ENCODE measurements at regions not wholly inside any gene's neighbourhood (a gene's known extent, or its start where the extent isn't known, plus 50 kb on each side); places are given as distances from the start of the nearest gene placed in this dataset.
A peak's percentile ranks its signal among the peaks of the same experiment; 100 is the strongest.
"Not testable (repeated sequence)": the region's sequence is repeated elsewhere in the genome, so short reads cannot be mapped to it uniquely, and the experiment has no call there.

DNA sequence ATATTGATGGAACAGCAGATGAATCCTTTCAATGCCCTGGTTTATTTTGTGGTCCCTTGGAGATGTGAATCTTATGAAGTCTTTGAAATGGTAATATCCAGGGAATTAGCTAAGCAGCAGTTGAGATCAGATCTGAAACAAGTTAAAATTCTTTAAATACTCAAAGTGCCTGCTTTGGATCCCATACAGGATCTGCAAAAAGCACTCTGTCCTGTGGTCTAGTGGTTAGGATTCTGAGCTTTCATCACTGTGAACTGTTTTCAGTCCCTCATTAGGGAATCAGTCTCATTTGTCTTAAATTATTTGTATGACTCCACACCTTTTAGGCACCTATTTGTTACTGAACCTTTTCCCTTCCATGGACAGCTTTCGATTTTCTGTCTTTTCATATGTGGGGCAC, 215.2 kb upstream of the TGIF2LX start:
- not testable (repeated sequence) for H3K4me2 ChIP-seq (ENCODE audit: insufficient read depth, low read length); H3K27me3 ChIP-seq (ENCODE audit: insufficient read depth, low read length); H3K36me3 ChIP-seq (ENCODE audit: insufficient read depth, low read length); H3K79me2 ChIP-seq (ENCODE audit: insufficient read depth, low read length); H3K4me3 ChIP-seq (ENCODE audit: insufficient read depth, low read length); H4K20me1 ChIP-seq (ENCODE audit: insufficient read depth, low read length); H3K4me1 ChIP-seq (ENCODE audit: insufficient read depth, low read length); H3K9me3 ChIP-seq (ENCODE audit: low read depth, low read length); H2AFZ ChIP-seq (ENCODE audit: low read length); H3K27ac ChIP-seq (ENCODE audit: low read depth, low read length); DNase-seq (ENCODE audit: insufficient read length, low spot score, missing footprints)

DNA sequence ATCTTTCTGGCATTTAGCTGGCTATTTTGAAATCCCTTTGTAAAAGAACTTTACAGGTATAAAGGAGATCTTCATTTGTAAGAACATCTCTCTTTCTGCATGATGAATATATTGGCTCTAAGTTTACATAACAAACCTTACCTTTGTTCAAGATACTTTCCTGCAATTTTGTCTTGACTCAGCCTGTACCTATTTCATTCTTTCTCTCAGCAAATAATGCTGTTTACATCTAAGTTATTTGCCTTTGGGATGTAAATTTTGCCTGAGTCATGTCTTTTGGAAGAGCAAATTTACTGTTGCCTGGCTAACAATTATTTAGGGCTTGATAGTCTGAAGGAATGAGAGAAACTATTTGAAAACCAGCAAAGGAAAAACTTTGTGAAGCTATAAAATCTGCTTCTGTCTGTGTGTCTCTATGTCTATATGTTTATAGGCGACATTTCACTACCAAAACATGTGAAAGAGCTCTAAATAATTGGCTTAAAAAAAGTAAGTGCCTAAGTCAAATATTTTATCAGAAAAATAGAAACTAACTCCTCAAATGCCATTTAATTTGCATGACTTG, 214.3 kb upstream of the TGIF2LX start:
- not testable (repeated sequence) for H3K27ac ChIP-seq (ENCODE audit: low read depth, low read length); H3K36me3 ChIP-seq (ENCODE audit: insufficient read depth, low read length); H3K79me2 ChIP-seq (ENCODE audit: insufficient read depth, low read length); H3K4me1 ChIP-seq (ENCODE audit: insufficient read depth, low read length); H3K27me3 ChIP-seq (ENCODE audit: insufficient read depth, low read length); H2AFZ ChIP-seq (ENCODE audit: low read length); DNase-seq (ENCODE audit: insufficient read length, low spot score, missing footprints); H4K20me1 ChIP-seq (ENCODE audit: insufficient read depth, low read length); H3K4me2 ChIP-seq (ENCODE audit: insufficient read depth, low read length); H3K9me3 ChIP-seq (ENCODE audit: low read depth, low read length); H3K4me3 ChIP-seq (ENCODE audit: insufficient read depth, low read length)

DNA sequence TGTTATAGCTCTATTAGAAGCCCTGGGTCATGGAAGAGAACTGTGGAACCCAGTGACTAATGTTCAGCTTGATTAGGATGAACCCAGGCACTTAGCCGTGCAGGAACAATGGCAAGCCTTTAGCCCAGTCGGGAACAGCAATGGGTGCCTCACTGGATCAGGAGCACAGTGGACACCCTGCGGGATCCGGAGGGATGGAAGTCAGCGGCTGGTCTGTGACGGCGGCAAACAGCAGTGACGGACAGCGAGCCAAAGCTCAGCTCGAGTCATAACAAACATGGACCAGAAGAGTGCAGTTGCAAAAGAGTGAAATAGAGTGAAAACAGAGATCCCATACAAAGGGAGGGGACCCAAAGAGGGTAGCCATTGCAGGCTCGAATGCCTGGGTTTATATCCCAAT, 187.3 kb upstream of the TGIF2LX start:
- not testable (repeated sequence) for H3K4me3 ChIP-seq (ENCODE audit: insufficient read depth, low read length); H4K20me1 ChIP-seq (ENCODE audit: insufficient read depth, low read length); H3K4me1 ChIP-seq (ENCODE audit: insufficient read depth, low read length); H3K79me2 ChIP-seq (ENCODE audit: insufficient read depth, low read length); H3K27ac ChIP-seq (ENCODE audit: low read depth, low read length); H3K36me3 ChIP-seq (ENCODE audit: insufficient read depth, low read length); H3K9me3 ChIP-seq (ENCODE audit: low read depth, low read length); DNase-seq (ENCODE audit: insufficient read length, low spot score, missing footprints); H2AFZ ChIP-seq (ENCODE audit: low read length); H3K27me3 ChIP-seq (ENCODE audit: insufficient read depth, low read length); H3K4me2 ChIP-seq (ENCODE audit: insufficient read depth, low read length)

DNA sequence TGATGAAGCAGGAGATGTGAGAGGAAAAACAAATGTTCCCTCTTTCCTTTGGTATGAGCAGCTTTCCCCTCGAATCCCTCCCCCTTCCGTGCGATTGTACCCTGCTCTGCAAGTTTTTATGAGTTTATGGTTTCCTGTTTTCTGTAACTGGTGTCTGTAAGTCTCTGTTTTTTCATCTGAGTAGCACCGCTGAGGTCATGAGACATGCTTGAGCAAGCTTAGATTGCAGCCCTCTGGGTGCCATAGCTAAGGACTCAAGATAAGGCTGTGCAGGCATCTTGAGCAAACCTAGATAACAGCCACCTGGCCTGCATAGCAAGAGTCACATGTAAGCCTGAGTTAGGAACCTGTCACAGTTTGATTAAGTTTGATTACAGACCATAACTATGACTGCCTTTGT, 165.2 kb upstream of the TGIF2LX start:
- not testable (repeated sequence) for H3K4me3 ChIP-seq (ENCODE audit: insufficient read depth, low read length); DNase-seq (ENCODE audit: insufficient read length, low spot score, missing footprints); H3K27me3 ChIP-seq (ENCODE audit: insufficient read depth, low read length); H3K79me2 ChIP-seq (ENCODE audit: insufficient read depth, low read length); H3K9me3 ChIP-seq (ENCODE audit: low read depth, low read length); H2AFZ ChIP-seq (ENCODE audit: low read length); H3K27ac ChIP-seq (ENCODE audit: low read depth, low read length); H3K4me1 ChIP-seq (ENCODE audit: insufficient read depth, low read length); H3K36me3 ChIP-seq (ENCODE audit: insufficient read depth, low read length); H4K20me1 ChIP-seq (ENCODE audit: insufficient read depth, low read length); H3K4me2 ChIP-seq (ENCODE audit: insufficient read depth, low read length)

DNA sequence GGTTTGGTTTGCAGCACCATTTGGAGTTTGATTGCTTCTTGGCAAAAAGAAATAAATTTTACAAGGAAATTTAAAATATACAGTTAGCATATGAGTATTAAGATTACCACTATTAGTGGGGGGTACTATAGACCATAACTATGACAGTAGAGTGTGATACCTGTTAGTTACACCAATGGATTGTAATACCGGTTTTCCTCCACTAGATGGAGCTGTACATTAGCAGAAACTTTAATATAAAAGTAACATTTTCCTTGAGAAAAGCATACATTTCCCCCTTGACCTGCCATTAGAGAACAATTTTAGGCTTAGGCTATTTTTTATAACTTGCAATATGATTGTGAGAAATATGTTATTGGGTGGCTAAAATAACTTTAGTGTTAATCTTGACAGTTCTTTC, 163.9 kb upstream of the TGIF2LX start:
- not testable (repeated sequence) for H3K4me2 ChIP-seq (ENCODE audit: insufficient read depth, low read length); H3K27me3 ChIP-seq (ENCODE audit: insufficient read depth, low read length); H4K20me1 ChIP-seq (ENCODE audit: insufficient read depth, low read length); H3K4me1 ChIP-seq (ENCODE audit: insufficient read depth, low read length); H3K4me3 ChIP-seq (ENCODE audit: insufficient read depth, low read length); DNase-seq (ENCODE audit: insufficient read length, low spot score, missing footprints); H3K27ac ChIP-seq (ENCODE audit: low read depth, low read length); H2AFZ ChIP-seq (ENCODE audit: low read length); H3K9me3 ChIP-seq (ENCODE audit: low read depth, low read length); H3K79me2 ChIP-seq (ENCODE audit: insufficient read depth, low read length); H3K36me3 ChIP-seq (ENCODE audit: insufficient read depth, low read length)
- TF ChIP-seq, protein P1, sequence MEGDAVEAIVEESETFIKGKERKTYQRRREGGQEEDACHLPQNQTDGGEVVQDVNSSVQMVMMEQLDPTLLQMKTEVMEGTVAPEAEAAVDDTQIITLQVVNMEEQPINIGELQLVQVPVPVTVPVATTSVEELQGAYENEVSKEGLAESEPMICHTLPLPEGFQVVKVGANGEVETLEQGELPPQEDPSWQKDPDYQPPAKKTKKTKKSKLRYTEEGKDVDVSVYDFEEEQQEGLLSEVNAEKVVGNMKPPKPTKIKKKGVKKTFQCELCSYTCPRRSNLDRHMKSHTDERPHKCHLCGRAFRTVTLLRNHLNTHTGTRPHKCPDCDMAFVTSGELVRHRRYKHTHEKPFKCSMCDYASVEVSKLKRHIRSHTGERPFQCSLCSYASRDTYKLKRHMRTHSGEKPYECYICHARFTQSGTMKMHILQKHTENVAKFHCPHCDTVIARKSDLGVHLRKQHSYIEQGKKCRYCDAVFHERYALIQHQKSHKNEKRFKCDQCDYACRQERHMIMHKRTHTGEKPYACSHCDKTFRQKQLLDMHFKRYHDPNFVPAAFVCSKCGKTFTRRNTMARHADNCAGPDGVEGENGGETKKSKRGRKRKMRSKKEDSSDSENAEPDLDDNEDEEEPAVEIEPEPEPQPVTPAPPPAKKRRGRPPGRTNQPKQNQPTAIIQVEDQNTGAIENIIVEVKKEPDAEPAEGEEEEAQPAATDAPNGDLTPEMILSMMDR (IDR thresholded peaks at IDR 0.05; ENCODE audit: extremely low read depth, low read depth, low read length), result peak; percentile 41

DNA sequence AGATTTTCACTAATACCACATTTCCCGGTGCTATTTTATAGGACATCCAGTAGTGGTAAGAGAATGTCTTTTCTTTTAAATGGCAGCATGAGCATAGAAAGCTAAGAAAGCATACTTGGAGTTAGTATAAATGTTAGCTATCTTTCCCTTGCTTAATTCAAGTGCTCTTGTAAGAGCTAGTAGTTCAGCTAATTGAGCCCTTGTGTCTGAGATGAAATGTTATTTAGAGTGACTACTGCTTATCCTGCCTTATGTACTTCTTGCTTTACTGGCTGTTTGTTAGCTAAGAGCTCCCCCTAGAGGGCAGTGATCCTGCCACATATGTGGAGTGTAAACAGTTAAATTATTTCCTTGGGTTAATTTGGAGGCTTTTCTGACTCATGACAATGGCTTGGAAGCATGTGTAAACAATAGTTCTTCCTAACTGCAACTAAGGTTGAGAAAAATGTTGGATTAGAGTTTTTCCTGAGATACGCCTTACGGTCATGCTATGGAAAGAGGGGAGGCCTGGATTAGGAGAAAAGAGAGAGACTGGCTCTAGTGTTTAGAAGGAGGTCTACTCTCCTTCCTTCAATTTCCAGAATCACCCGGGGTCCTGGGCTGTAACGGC, 162.5 kb upstream of the TGIF2LX start:
- not testable (repeated sequence) for H4K20me1 ChIP-seq (ENCODE audit: insufficient read depth, low read length); H3K4me3 ChIP-seq (ENCODE audit: insufficient read depth, low read length); H3K27me3 ChIP-seq (ENCODE audit: insufficient read depth, low read length); H3K36me3 ChIP-seq (ENCODE audit: insufficient read depth, low read length); H3K27ac ChIP-seq (ENCODE audit: low read depth, low read length); H3K4me2 ChIP-seq (ENCODE audit: insufficient read depth, low read length); DNase-seq (ENCODE audit: insufficient read length, low spot score, missing footprints); H3K4me1 ChIP-seq (ENCODE audit: insufficient read depth, low read length); H3K9me3 ChIP-seq (ENCODE audit: low read depth, low read length); H2AFZ ChIP-seq (ENCODE audit: low read length); H3K79me2 ChIP-seq (ENCODE audit: insufficient read depth, low read length)

DNA sequence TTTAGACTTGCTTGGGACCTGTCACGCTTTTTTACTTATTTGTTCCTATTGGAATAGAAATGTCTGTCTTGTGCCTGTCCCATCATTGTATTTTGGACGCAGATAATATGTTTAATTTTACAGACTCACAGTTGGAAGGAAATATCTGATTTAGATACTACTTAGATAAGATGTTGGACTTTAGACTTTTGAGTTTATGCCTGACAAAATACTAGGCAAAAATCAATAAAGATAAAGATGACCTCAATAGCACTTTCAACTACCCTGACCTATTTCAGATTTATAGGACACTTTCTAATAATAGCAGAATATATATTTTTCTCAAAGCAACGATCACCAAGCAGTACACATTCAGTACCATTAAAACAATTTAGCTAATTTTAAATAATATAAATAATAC, 150.1 kb upstream of the TGIF2LX start:
- not testable (repeated sequence) for H3K9me3 ChIP-seq (ENCODE audit: low read depth, low read length); H4K20me1 ChIP-seq (ENCODE audit: insufficient read depth, low read length); H3K36me3 ChIP-seq (ENCODE audit: insufficient read depth, low read length); H3K79me2 ChIP-seq (ENCODE audit: insufficient read depth, low read length); H2AFZ ChIP-seq (ENCODE audit: low read length); H3K4me3 ChIP-seq (ENCODE audit: insufficient read depth, low read length); DNase-seq (ENCODE audit: insufficient read length, low spot score, missing footprints); H3K4me1 ChIP-seq (ENCODE audit: insufficient read depth, low read length); H3K27me3 ChIP-seq (ENCODE audit: insufficient read depth, low read length); H3K27ac ChIP-seq (ENCODE audit: low read depth, low read length); H3K4me2 ChIP-seq (ENCODE audit: insufficient read depth, low read length)

DNA sequence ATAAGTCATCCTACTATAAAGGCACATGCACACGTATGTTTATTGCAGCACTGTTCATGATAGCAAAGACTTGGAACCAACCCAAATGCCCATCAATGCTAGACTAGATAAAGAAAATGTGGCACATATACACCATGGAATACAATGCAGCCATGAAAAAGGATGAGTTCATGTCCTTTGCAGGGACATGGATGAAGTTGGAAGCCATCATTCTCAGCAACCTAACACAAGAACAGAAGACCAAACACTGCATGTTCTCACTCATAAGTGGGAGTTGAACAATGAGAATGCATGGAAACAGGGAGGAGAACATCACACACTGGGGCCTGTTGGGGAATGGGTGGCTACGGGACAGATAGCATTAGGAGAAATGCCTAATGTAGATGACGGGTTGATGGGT, 110.3 kb upstream of the TGIF2LX start:
- DNase-seq (ENCODE audit: insufficient read length, low spot score, missing footprints); H3K27me3 ChIP-seq (ENCODE audit: insufficient read depth, low read length); H3K27ac ChIP-seq (ENCODE audit: low read depth, low read length); H3K4me3 ChIP-seq (ENCODE audit: insufficient read depth, low read length); H3K79me2 ChIP-seq (ENCODE audit: insufficient read depth, low read length); H3K4me1 ChIP-seq (ENCODE audit: insufficient read depth, low read length); H4K20me1 ChIP-seq (ENCODE audit: insufficient read depth, low read length); H2AFZ ChIP-seq (ENCODE audit: low read length); H3K4me2 ChIP-seq (ENCODE audit: insufficient read depth, low read length); H3K9me3 ChIP-seq (ENCODE audit: low read depth, low read length); H3K36me3 ChIP-seq (ENCODE audit: insufficient read depth, low read length): not testable (repeated sequence)
